ENCODE measurements at regions not wholly inside any gene's neighbourhood (a gene's known extent, or its start where the extent isn't known, plus 50 kb on each side); places are given as distances from the start of the nearest gene placed in this dataset.
A peak's percentile ranks its signal among the peaks of the same experiment; 100 is the strongest.

GRCh38 chr6:40312213-40313015 is 274.8 kb downstream of the LRFN2 start:
- no peaks in the 10 kb centered on the region for H4K20me1 ChIP-seq (ENCODE audit: insufficient read depth, low read length)
- DNase-seq = peak; percentile 3

More at GRCh38 chr6:40312213-40313015, 274.8 kb downstream of the LRFN2 start:
- no CpG with 5 or more reads among the region's 5 CpGs for WGBS, 2 experiments (ENCODE audit: extremely low coverage in 2 of 2, insufficient read length in 1 of 2)
- no peak overlapping the region for H2BK20ac ChIP-seq (ENCODE audit: low read depth, low read length)
- TF ChIP-seq ELK1 (IDR thresholded peaks at IDR 0.05; ENCODE audit: borderline replicate concordance, low read depth, low read length) (no peak), MAZ (IDR thresholded peaks at IDR 0.05; ENCODE audit: borderline replicate concordance, low read depth, low read length) (no peak), POLR2A (IDR thresholded peaks at IDR 0.05; ENCODE audit: low read depth, low read length) (no peak), CHD1 (IDR thresholded peaks at IDR 0.05; ENCODE audit: low read depth, low read length) (no peak), RAD21 (IDR thresholded peaks at IDR 0.05; ENCODE audit: low read length) (no peak), FOS (IDR thresholded peaks at IDR 0.05; ENCODE audit: low read depth, low read length) (no peak), BHLHE40 (IDR thresholded peaks at IDR 0.05; ENCODE audit: low read depth, low read length) (peak; percentile 39; the same call in 1 of the 2 replicates)
- no peak overlapping the region for H3K4ac ChIP-seq (ENCODE audit: low read depth, low read length)
- no peak overlapping the region for H4K5ac ChIP-seq (ENCODE audit: low read depth, low read length)
- peaks cover 4% of the 10 kb centered on the region; the same call in 1 of the 2 replicates for H3K27me3 ChIP-seq (ENCODE audit: control insufficient read depth, insufficient read depth, low read length)
- dilution Hi-C loops (cut with HindIII; ENCODE audit: low sequenced_read_pairs, unreplicated experiment) = no loop called here
- H3K18ac ChIP-seq (ENCODE audit: low read depth, low read length) = no peak overlapping the region
- H4K8ac ChIP-seq (ENCODE audit: low read depth in 2 of 2, low read length in 2 of 2) = no peak overlapping the region
- intact Hi-C loops (cut with micrococcal nuclease) = no loop called here
- ChIA-PET CTCF (no interaction called here), POLR2A (ENCODE audit: unreplicated experiment) (no interaction called here)
- H3K14ac ChIP-seq (replicated peaks; ENCODE audit: low read depth, low read length) = no peak overlapping the region
- H3K9me1 ChIP-seq (ENCODE audit: insufficient read depth, low read length) = no peaks in the 10 kb centered on the region
- H3K36me3 ChIP-seq (ENCODE audit: control insufficient read depth, insufficient read depth, low read length) = no peaks in the 10 kb centered on the region
- H2AK9ac ChIP-seq (replicated peaks; ENCODE audit: low read depth, low read length, poor library complexity) = no peak overlapping the region
- H3K4me2 ChIP-seq (ENCODE audit: low read depth, low read length) = no peak overlapping the region
- H2AFZ ChIP-seq (replicated peaks; ENCODE audit: low read length, poor library complexity) = no peak overlapping the region
- no peaks in the 10 kb centered on the region for H3K9me3 ChIP-seq (ENCODE audit: control insufficient read depth, insufficient read depth, low read length)
- no peak overlapping the region for H3K9ac ChIP-seq (ENCODE audit: low read depth, low read length)
- no peak overlapping the region for H4K91ac ChIP-seq (ENCODE audit: insufficient read depth, low read depth, low read length)
- H3K4me3 ChIP-seq (ENCODE audit: insufficient read depth, low read depth, low read length) = no peak overlapping the region
- no peak overlapping the region for H2BK15ac ChIP-seq (ENCODE audit: low read depth, low read length)
- H3K79me1 ChIP-seq (ENCODE audit: low read depth in 1 of 2, low read length in 2 of 2) = no peaks in the 10 kb centered on the region
- H2BK5ac ChIP-seq (ENCODE audit: low read depth, low read length, poor library complexity, severe bottlenecking) = no peak overlapping the region
- no TSS peak for BruUV-seq (replicated peaks)
- H2BK120ac ChIP-seq (ENCODE audit: low read depth, low read length) = no peak overlapping the region
- H2AK5ac ChIP-seq (ENCODE audit: low read depth, low read length) = no peak overlapping the region
- no peaks in the 10 kb centered on the region for H3K4me1 ChIP-seq (ENCODE audit: control insufficient read depth, insufficient read depth, low read length)
- ATAC-seq (ENCODE audit: low read depth) = no peak
- H3K56ac ChIP-seq (ENCODE audit: extremely low read depth, insufficient read depth, low read length) = no peak overlapping the region
- in situ Hi-C loops (cut with MboI; ENCODE audit: low sequenced_read_pairs) = loop anchor here (5.0 to 10.0 kb wide), 2 partner anchors 330 to 968 kb away; no protein-coding TSS in a partner anchor
- H3K27ac ChIP-seq (ENCODE audit: insufficient read depth, low read length) = no peak overlapping the region
- H3K23ac ChIP-seq (ENCODE audit: low read depth, low read length) = no peak overlapping the region

All from IMR-90 (cell line).